ENCODE measurements at regions not wholly inside any gene's neighbourhood (a gene's known extent, or its start where the extent isn't known, plus 50 kb on each side); places are given as distances from the start of the nearest gene placed in this dataset.
A peak's percentile ranks its signal among the peaks of the same experiment; 100 is the strongest.
"Not testable (repeated sequence)": the region's sequence is repeated elsewhere in the genome, so short reads cannot be mapped to it uniquely, and the experiment has no call there.

DNA sequence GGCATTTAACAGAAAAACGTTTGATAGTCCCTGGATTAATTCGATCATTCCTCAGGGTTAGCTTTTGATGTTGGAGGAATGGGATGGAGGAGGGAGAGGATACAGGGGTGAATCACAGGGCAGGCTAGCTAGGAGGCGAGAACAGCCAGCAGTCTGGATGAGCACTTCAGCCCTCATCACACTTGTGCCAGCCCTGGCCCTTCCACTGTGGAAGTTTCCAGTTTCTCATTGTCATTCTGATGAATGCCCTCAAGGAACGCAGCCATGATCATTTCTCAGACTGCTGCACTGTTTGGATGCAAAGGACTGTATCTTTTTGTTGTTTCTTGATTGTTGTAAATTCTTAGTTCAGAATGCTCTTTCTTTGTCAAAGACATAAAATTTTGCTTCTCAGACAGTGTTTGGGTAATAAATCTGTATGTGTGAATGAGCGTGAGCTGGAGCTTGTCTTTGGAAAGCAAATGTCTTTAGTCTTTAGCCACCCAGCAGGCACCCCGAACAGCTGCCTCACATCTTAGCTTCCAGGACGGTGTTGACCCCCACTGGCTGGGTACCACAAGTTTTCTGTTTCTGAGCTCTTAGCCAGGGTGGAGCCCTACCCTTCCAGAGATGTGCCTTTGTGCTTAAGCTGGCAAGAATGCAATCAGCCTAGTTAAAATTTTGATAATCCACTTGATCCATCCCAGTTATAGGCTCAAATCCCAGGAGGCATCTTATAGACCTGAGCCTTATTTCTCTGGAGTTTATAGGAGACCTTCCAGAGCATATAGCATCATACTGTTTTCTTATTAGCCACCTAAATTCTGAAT lies 121.1 kb downstream of the PDCD6IP start:
- no peak for DNase-seq

DNA sequence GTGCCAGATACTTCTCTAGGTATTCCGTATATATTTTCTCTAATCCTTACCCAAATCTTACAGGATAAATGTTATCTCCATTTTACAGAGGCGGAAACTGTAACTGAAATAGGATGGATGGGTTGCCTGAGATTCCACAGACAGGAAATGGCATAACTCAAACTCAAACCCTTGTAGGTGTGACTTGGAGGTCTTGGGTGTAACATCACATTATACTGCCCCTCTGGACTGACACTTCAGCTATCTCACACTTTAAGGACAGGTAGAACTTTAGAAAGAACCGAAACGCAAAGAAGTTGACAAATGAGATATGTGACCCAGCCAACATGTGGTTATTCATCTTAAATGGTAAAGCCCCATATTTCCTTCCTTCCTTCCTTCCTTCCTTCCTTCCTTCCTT lies 122.1 kb downstream of the PDCD6IP start:
- DNase-seq, result no peak

DNA sequence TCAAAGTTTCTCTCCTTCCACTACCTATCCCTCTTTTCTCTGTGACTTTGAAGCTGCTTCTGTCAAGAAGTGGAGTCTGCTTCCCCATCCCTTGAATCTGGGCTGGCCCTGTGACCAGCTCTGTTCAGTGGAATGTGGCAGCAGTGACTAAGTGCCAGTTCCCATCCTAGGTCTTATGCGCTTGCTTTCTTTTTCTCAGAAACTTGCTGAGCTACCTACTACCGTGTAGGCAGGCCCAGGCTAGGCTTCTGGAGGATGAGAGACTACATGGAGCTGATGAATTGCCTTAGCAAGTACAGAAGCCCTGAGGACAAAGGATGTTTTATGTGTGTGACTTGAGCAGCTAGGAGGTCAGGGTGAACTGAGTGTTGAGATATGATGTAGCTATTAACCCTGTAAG lies 123.2 kb downstream of the PDCD6IP start:
- no peak for DNase-seq

DNA sequence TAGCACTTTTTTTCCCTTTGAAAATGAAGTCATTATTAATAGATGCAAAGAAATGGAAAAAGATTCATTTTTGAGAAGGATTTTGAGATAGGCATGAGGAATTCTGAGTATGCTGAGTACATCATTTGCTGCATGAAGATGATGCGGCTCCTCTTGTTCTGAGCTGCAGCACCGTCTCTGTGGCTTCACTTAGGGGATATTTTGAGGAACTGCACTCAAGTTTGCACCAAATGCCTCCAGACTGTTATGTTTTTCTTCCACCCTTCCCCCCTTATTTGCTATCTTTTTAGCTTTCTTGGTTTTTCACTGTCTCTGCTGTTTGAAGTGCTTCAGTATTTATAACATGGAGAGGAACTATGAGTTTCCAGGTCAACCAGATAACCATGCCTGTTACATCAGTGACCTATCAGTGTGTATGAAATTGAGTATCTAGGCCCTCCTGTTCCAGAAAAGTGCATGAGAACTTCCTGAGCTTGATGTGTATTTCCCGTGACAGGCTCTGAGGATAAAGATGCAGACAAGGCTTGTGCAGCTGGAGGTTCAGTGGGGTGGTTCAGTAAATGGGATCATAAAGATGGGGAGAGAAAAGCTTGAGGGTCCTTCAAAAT lies 128.7 kb downstream of the PDCD6IP start:
- DNase-seq, result no peak

DNA sequence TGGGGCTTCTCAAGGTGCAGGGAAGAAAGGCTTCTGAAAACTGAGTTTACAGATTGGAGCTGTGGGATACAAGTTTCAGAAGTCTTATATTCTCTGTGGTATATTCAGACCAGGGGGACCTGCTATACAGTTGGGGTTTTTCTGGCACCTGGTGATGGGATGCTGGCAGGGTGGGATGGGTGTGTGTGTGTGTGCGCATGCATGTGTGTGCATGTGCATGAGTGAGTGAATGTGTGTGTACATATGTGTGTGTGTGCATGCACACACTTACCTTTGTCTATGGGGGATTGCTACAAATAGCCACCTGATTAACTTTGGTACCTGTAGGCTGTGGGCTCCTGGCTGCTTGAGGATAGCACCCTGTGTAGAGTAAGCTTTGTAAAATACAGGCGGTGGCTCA lies 131.4 kb downstream of the PDCD6IP start:
- DNase-seq, result no peak

DNA sequence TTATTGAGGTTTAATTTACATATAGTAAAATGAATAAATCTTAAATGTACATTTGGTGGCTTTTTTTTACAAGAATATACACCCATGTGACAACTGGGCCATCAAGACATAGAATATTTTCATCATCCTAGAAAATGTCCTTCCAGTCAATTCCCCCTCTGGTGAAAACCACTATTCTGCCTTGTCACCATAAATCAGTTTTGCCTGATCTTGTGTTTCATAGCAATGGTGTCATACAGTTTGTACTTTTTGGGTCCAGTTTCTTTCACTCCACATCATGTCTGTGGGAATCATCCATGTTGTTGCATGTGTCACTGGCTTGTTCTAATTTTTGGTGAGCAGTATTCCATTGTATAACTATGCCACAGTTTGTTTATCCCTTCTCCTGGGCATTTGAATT lies 133.1 kb downstream of the PDCD6IP start:
- no peak for DNase-seq

DNA sequence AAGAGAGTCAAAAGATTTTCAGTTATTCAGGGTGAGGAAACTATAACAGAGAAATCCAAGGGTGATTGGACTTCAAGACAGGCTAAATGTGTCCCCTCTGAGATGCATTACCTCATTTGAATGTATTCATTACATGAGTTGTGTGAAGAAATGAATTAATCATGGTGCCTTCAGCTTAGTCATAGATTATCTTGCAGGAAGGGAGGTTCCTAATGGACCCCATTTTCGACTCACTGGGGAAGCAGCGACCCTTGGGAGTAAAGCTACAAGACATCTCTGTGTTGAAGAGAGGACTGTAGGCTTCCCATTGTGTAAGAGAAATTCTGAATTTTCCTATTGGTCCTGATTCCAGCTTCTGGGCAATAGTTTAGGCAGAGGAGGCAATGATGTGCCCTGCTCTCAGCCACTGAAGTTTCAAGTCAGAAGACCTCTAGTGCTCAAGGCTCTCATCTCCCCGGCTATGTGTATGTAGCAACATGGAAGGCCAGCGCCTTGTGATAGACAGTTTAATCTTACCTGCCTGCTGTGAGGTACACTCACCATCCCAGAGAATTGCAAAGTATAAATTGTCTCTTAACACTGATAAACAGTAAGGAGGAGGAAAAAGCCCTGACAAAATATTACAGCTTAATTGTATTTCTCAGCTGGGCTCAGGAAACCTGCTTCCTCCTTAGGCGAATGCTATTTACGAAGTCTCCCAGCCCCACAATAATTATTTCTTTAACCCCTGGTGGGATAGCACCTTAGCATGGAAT lies 133.8 kb downstream of the PDCD6IP start:
- no peak for DNase-seq

DNA sequence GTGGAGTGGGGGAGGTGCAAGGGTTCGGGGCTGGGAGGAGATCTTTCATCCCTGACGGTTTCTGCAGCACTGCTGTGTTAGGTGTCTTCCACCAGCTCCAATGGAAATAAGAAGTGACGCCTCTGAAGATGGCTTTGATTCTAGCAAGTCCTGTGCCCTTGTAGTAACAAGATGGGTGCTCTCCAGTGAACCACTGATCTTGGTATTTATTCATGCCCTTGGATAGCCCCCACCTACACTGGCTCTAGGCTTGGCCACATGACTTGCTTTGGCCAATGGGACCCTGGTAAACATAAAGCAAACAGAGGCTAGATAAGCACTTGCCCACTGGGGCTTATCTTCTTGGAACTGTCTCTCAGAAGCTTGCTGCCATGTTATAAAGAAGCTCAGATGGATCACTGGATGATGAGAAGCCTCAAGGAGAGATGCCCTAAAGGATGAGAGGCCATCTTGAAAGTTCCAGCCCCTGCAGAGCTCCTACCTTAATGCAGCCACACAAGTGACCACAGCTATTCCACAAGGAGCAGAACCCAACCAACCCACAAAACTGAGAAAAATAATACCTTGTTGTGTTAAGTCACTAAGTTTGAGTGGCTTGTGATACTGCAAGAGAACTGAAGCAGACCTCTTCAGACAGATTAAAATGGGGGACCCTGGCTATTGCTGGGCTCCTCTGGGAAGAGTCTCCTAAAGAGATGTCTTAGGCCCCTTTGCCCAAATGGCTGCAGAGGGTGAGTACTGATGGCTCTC lies 137.9 kb downstream of the PDCD6IP start:
- DNase-seq, result no peak

DNA sequence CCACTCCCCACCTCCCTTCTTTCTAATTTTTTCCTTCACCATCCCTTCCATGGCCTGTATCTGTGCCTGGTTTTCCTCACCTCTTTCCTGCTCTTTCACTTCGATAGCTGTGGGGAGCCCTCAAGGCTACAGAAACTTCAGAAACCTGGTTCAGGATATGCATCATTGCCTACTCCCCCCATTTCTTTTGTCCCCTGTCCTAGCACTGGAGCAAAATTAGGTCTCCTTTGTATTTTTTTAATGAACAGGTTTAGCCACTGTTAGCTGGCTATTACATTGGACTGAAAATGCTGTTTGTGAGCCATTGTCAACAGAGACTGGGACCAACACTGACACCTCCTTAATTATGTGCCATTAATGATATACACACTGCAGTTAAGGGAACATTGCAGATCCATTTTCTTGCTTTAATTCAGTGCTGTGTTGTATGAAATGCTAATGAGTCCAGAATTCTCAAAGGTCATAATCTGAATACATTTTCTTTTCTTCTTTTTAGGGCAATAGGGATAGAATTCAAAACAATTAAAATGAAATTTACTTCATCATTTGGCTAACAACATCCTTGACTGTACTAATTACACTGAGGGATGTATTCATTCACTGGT lies 138.6 kb downstream of the PDCD6IP start:
- DNase-seq, result no peak

DNA sequence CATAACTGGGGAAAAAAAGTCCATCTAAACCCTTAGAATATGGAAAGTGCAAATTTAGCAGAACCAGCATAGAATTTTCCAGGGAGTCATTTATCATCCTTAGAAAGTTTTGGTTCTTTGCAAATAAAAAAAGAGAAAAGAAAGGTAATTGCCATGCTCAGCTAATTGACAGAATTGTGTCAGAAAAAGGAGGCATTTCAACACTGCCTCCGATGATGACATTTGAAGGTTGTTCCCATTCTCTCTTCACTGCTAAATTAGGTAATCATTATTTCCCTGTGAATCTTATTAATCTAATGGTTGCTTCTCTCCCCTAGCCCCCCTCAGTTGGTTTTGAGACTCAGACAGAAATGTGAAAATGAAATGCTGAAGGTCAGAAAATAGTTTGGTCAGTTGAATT lies 139.2 kb downstream of the PDCD6IP start:
- DNase-seq, result no peak

DNA sequence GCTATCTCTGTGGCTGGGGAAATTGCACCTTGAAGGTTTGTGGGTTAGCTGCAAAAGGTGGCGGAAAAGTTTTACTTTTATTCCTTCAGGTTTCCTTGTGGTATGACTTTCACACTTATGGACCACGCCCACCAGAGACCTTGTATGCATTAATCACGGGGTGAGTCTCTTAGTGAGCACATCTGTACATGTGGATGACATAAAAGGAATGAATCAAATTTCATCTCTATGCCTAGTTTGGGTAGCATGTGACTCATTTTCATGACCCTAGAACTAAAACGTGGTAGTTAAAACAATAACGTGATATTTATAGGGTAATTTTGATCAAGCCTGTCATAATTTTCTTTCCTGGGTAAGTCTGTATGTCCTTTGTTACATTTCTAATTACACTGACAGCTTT lies 141.7 kb downstream of the PDCD6IP start:
- DNase-seq, result peak; percentile 8

DNA sequence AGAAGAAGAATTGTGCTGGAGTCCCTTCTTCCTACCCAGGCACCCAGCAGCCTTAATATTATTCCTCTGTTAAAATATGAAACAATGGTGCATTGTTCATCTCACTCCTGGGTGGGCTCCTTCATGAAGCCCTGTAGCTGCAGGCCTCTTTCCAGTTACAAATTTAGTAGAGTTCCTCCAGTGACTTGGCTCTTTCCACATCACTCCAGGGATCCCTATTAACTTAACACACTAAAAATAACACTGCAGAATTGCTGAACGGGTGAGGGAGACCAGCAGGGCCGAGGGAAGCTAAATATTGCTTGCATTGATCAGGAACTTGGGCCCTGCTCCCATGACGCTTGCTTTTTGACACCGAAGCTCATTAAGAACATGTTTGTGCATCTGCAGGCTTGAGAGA lies 142.3 kb downstream of the PDCD6IP start:
- no peak for DNase-seq

DNA sequence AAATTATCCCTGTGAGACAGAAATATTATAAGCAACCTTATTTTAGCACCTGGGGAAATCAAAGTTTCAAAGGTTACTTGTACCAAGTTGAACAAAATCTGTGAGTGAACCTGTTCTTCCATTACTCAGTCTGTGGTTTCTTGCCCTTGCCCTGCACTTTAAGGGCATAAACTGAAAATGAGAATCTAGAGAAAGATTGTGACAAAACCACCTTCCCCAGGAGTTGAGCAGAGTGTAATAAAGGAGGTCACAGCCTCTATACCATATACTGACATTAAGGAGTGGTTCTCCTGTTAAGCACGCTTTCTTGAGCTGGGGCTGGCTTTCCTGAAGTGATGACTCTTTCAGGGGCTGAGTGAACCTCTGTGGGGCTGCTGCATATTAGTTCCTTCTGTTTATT lies 143.4 kb downstream of the PDCD6IP start:
- no peak for DNase-seq

DNA sequence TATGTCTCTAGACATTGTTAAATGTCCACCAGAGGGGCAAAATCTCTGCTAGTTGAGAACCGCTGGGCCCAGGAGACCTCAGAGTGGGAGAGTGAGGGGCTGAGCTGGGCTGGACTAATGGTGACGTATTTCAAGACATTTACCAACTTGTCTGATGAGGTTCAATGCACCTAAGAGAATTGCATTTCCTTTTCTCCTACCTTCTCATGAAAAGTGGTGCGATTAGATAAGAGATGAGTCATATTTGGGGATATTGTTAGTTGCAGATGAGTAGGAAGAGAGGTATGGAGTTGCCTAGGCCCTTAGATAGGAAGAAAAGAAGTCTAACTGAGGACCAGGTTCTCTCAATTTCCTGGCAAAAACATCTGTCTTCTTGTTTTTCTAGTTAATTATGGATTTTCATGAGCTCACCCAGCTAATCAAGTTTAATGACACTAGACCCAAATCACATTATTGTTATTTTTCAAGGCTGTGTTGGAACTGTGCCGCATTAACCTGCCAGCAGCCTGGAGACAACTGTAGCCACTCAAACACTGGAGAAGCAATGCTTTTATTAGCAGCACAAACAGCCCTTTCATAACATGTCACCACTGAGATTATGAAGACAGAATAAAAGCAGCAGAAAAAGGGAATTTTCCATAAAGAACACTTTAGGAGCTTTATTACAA lies 144.2 kb downstream of the PDCD6IP start:
- peak; percentile 9 for DNase-seq

DNA sequence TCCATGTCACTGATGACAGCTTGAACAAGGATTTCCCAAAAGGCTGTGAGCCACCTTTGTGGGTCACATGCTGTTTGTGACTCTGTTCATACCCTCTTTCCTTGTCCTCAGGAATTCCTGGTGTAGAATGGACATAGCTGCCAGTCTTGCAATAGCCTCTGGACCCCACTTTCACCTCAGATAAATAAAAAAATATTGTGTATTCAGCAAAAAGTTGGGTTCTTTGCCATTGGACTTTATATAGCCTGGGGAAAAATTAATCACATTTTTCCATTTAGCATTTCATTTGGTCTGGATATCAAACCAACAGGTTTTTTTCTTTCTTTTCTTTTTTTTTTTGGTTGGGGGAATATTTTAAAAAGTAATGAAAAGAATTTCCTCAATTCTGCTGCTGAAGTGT lies 144.8 kb downstream of the PDCD6IP start:
- no peak for DNase-seq

DNA sequence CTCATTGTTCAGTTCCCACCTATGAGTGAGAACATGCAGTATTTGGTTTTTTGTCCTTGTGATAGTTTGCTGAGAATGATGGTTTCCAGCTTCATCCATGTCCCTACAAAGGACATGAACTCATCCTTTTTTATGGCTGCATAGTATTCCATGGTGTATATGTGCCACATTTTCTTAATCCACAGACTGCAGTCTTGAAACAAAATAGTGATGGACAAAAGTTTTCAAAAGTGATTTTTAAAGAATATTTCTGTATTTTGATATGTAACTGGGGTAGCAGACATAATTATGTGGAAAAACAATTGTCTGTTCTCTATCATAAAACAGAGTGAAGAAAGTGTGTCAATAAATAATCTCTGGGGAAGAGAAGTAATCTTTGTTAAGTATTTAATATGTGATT lies 148.2 kb downstream of the PDCD6IP start:
- not testable (repeated sequence) for DNase-seq

DNA sequence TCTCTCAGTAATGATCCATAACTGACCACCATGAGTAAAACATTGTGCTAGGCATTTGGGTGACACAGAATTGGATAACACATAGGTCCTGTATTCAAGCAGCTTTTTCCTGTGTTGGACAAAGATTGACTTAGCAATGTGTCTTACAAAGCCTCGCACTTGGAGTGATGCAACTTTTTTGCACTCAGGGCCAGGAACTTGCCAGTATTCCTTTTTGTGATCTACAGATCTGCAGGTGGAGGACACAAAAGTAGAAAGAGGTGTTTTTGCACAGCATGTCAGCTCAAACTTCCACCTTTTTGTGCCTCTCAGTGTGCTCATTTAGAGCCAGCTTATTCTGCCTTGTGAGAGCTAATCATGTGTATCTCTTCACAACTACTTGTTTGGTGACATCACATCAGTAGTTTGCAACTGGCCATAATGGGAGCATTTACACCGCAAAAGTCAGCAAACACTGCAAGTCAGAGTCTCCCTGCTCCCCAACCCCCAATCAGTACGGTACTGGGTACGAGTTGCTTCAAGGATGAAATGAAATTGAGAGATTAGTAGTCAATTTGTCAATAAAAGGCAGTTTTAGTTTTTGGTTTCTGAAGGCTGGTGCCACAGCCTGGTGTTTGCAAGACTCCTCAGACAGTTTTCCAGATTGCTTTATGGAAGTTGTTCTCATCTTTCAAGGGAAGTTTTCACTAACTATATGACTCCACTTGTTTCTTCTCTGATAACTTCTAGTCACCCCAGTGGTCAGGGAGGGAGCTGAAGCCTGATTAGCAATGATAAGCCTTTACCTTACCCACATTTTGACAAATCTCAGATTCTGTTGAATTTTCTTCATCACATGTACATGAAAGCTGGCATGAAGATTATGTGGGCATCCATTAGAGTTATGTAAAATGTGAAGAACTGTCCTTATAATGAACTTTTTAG lies 149.1 kb downstream of the PDCD6IP start:
- no peak for DNase-seq

DNA sequence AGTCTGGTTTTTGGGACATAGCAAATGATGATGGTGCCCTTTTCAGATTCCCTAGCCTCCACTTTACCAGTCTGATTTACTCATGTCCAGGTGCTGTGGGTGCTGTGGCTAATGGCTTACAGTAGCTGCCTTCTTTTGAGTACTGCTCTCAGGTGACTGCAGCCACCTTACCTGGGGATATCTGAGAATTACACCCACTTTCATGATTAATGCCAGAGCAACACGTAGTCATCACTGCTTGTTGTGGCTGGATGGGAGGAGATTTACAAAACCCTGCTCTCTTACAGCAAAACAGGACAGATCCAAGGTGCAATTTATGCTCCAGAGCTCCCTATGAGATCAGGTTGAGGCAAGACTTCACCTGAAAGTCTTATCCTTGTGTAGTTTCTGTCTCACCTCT lies 150.6 kb downstream of the PDCD6IP start:
- DNase-seq, result no peak

DNA sequence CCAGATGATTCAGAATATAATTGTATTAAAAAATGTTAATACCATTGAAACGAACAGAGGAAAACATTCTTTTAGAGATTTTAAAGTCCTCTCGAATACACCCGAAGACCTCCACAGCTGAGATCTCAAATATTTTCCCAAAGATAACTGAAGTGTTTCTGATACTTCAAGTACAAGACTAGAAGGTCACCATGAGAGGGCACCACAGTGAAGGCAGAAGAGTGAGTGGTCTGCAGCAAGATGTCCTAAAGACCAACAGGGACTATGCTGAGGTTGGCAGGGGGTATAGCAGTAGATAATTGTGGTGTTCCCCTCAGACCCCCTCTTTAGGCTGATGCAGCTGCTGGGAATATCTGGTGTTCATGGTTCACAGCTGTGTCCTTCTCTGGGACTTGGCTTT lies 156.5 kb downstream of the PDCD6IP start:
- DNase-seq, result peak; percentile 3

DNA sequence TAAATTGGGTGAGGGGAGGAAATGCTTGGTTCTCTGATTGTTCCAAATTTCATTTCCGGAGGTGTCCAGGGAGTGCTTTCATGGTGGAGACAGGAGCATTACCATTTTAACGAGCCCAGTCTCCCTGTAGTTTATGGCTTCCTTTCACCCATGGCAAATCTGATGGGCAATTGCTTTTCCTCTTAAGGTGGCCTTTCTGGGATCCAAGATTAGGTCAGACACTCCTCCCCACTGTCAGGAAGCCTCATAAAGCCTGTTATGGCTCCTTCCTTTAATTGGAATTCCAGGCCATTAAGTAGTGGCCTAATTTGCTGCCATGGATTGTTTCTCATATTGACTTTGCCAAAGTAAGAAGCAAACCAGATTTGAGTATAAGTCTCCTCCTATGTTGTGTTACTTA lies 157.8 kb downstream of the PDCD6IP start:
- no peak for DNase-seq

DNA sequence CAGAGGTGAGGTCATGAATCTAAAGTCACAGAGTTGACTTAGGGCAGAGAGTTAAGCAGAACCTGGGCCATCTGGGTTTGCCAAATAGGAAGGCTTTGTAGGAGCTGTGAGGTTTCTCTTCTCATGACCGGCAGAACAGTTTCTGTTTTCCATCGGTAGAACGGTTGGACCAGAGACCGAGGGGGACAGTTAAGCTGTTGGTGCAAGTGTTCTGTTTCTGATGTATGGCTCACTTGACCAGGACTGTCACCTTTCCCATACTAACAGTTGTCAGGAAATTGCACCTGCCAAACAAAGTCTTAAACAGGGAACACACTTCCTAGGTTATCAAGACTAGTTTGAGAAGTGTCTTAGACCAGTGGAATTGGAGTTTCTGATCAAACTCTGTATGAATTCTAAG lies 158.3 kb downstream of the PDCD6IP start:
- no peak for DNase-seq
